H1 (cell line): ENCODE measurements at regions not wholly inside any gene's neighbourhood (a gene's known extent, or its start where the extent isn't known, plus 50 kb on each side); places are given as distances from the start of the nearest gene placed in this dataset.

Experiments used
- CTCF ChIA-PET: fragments of 300-600 bp; sonication (Branson Sonifier 250); formaldehyde crosslinking; loops from one replicate; lab custom pipeline; 2021; ENCODE audit not compliant: partially characterized antibody; lab: Charles Lee
- POLR2A ChIA-PET: fragments of 300-600 bp; sonication (Branson Sonifier 250); formaldehyde crosslinking; loops from one replicate; lab custom pipeline; 2021; ENCODE audit warnings: inconsistent platforms; ENCODE audit not compliant: partially characterized antibody; lab: Charles Lee
- DNase-seq, 2 experiments: peaks; one replicate each; pipeline versions ENCODE4 v3.0.0 to v3.0.0-alpha.2; 2010 to 2022; ENCODE audit warnings: low spot score in 2 of 2, low read depth in 1 of 2, mixed read lengths in 1 of 2
- FAIRE-seq: peaks from 2 replicates; lab custom pipeline; 2011; peaks lifted over from hg19 to GRCh38; lab: Jason Lieb, UNC
- H2AFZ ChIP-seq: 2 replicates; pipeline ENCODE4 v1.8.1; 2012; ENCODE audit warnings: low read length, inconsistent platforms
- H2AK5ac ChIP-seq: 2 replicates; pipeline ENCODE4 v1.6.1; 2013; ENCODE audit warnings: low read depth, low read length
- H2BK120ac ChIP-seq: replicated peaks from 2 replicates; pipeline ENCODE3; 2013; ENCODE audit warnings: low read depth, low read length, inconsistent platforms
- H2BK12ac ChIP-seq: 2 replicates; pipeline ENCODE4 v1.6.1; 2013; ENCODE audit warnings: low read depth, low read length
- H2BK15ac ChIP-seq: 2 replicates; pipeline ENCODE4 v1.6.1; 2013; ENCODE audit warnings: low read length
- H2BK20ac ChIP-seq: 2 replicates; pipeline ENCODE4 v1.6.1; 2013; ENCODE audit warnings: low read length
- H2BK5ac ChIP-seq: 2 replicates; pipeline ENCODE4 v1.6.1; 2013; ENCODE audit warnings: low read depth, low read length
- H3K14ac ChIP-seq: 2 replicates; pipeline ENCODE4 v1.6.1; 2013; ENCODE audit warnings: inconsistent platforms; ENCODE audit not compliant: insufficient read length
- H3K18ac ChIP-seq: 2 replicates; pipeline ENCODE4 v1.6.1; 2013; ENCODE audit warnings: low read length; ENCODE audit errors: extremely low read depth
- H3K23ac ChIP-seq: 2 replicates; pipeline ENCODE4 v1.6.1; 2013; ENCODE audit warnings: inconsistent platforms; ENCODE audit not compliant: insufficient read length
- H3K23me2 ChIP-seq: 2 replicates; pipeline ENCODE4 v1.6.1; 2013; ENCODE audit warnings: low read depth, low read length
- H3K27ac ChIP-seq: 2 replicates; pipeline ENCODE4 v1.6.1; 2011; ENCODE audit warnings: low read depth, low read length, inconsistent platforms
- H3K27me3 ChIP-seq, 4 experiments: replicated peaks in 1 of 4; 1 replicate in 1 of 4; 2 replicates in 3 of 4; pipeline versions ENCODE4 v1.6.1 to v1.8.1; 2011 to 2013; ENCODE audit warnings: low read length in 3 of 4, mild to moderate bottlenecking in 3 of 4, inconsistent platforms in 2 of 4, mixed read lengths in 2 of 4, moderate library complexity in 1 of 4; ENCODE audit not compliant: control insufficient read depth in 3 of 4, insufficient read depth in 3 of 4; ENCODE audit errors: extremely low read depth in 1 of 4
- H3K36me3 ChIP-seq, 4 experiments: 2 replicates each; pipeline versions ENCODE4 v1.6.1 to v1.8.1; 2011 to 2013; ENCODE audit warnings: mild to moderate bottlenecking in 4 of 4, low read length in 3 of 4, moderate library complexity in 2 of 4, control low read depth in 1 of 4, inconsistent platforms in 1 of 4; ENCODE audit not compliant: insufficient read depth in 4 of 4, control insufficient read depth in 2 of 4
- H3K4ac ChIP-seq: replicated peaks from 2 replicates; pipeline ENCODE3; 2013; ENCODE audit warnings: low read length, low read depth, mixed read lengths, inconsistent platforms; ENCODE audit not compliant: insufficient read length
- H3K4me1 ChIP-seq, 4 experiments: replicated peaks in 1 of 4; 1 replicate in 1 of 4; 2 replicates in 3 of 4; pipeline versions ENCODE4 v1.6.1 to v1.8.1; 2011 to 2013; ENCODE audit warnings: low read length in 3 of 4, inconsistent platforms in 2 of 4, mixed read lengths in 1 of 4; ENCODE audit not compliant: insufficient read depth in 4 of 4, control insufficient read depth in 3 of 4
- H3K4me2 ChIP-seq, 2 experiments: 2 replicates each; pipeline versions ENCODE4 v1.6.1 to v1.8.1; 2011 to 2013; ENCODE audit warnings: low read depth in 2 of 2, low read length in 2 of 2, control low read depth in 1 of 2, inconsistent platforms in 1 of 2, mild to moderate bottlenecking in 1 of 2; ENCODE audit not compliant: insufficient read depth in 1 of 2
- H3K4me3 ChIP-seq, 4 experiments: fragments of 200-600, 300-600 bp in 1 of 4; sonication (generic), shearing (Covaris generic), sonication (Bioruptor Twin) in 1 of 4; 2 replicates each; pipeline versions ENCODE4 v1.5.1 to v1.8.1; 2011 to 2016; ENCODE audit warnings: low read length in 4 of 4, low read depth in 3 of 4, control low read depth in 2 of 4, inconsistent platforms in 2 of 4, mild to moderate bottlenecking in 2 of 4, mixed read lengths in 1 of 4, moderate library complexity in 1 of 4; ENCODE audit not compliant: insufficient read depth in 2 of 4; ENCODE audit errors: extremely low read depth in 1 of 4
- H3K56ac ChIP-seq: replicated peaks from 2 replicates; pipeline ENCODE3; 2013; ENCODE audit warnings: low read depth, mild to moderate bottlenecking, mixed read lengths, low read length, inconsistent platforms; ENCODE audit not compliant: insufficient read length
- H3K79me1 ChIP-seq: 2 replicates; pipeline ENCODE4 v1.6.1; 2013; ENCODE audit warnings: low read depth, low read length, control low read depth
- H3K79me2 ChIP-seq, 2 experiments: 2 replicates each; pipeline versions ENCODE4 v1.6.1 to v1.8.1; 2012 to 2013; ENCODE audit warnings: low read length in 2 of 2, mild to moderate bottlenecking in 2 of 2, inconsistent platforms in 1 of 2; ENCODE audit not compliant: insufficient read depth in 2 of 2, control insufficient read depth in 1 of 2
- H3K9ac ChIP-seq, 4 experiments: replicated peaks in 1 of 4; 1 replicate in 1 of 4; 2 replicates in 3 of 4; pipeline versions ENCODE4 v1.6.1 to v1.8.1; 2011 to 2013; ENCODE audit warnings: low read depth in 3 of 4, low read length in 3 of 4, control low read depth in 2 of 4, mild to moderate bottlenecking in 2 of 4, moderate library complexity in 2 of 4, inconsistent platforms in 1 of 4; ENCODE audit errors: extremely low read depth in 1 of 4
- H3K9me3 ChIP-seq, 2 experiments: 2 replicates each; pipeline versions ENCODE4 v1.6.1 to v1.8.1; 2012 to 2013; ENCODE audit warnings: mild to moderate bottlenecking in 2 of 2, moderate library complexity in 2 of 2, control low read depth in 1 of 2, inconsistent platforms in 1 of 2, low read depth in 1 of 2, low read length in 1 of 2, mixed read lengths in 1 of 2; ENCODE audit not compliant: insufficient read depth in 2 of 2
- H4K20me1 ChIP-seq, 2 experiments: replicated peaks in 1 of 2; 2 replicates each; pipeline versions ENCODE3 to v1.8.1; 2011 to 2013; ENCODE audit warnings: inconsistent platforms in 2 of 2, low read length in 2 of 2, mild to moderate bottlenecking in 1 of 2; ENCODE audit not compliant: insufficient read depth in 2 of 2, control insufficient read depth in 1 of 2
- H4K5ac ChIP-seq: 2 replicates; pipeline ENCODE4 v1.6.1; 2013; ENCODE audit warnings: low read length, low read depth, mixed read lengths, inconsistent platforms; ENCODE audit not compliant: insufficient read length
- H4K8ac ChIP-seq: 2 replicates; pipeline ENCODE4 v1.8.0; 2013; ENCODE audit warnings: mild to moderate bottlenecking, moderate library complexity, low read length, inconsistent platforms; ENCODE audit not compliant: insufficient read depth; ENCODE audit errors: extremely low read depth
- H4K91ac ChIP-seq: replicated peaks from 2 replicates; pipeline ENCODE3; 2013; ENCODE audit warnings: low read length, mixed read lengths, inconsistent platforms; ENCODE audit not compliant: insufficient read length
- ATF3 ChIP-seq: IDR thresholded peaks from 2 replicates; pipeline ENCODE4 v1.6.1; 2011; ENCODE audit warnings: low read depth, mild to moderate bottlenecking, low read length; ENCODE audit not compliant: insufficient read depth
- CREB1 ChIP-seq: IDR thresholded peaks from 2 replicates; pipeline ENCODE4 v1.6.1; 2012; ENCODE audit warnings: inconsistent platforms
- FOSL1 ChIP-seq: IDR thresholded peaks from 2 replicates; pipeline ENCODE4 v1.6.1; 2011; ENCODE audit warnings: mild to moderate bottlenecking, low read depth, low read length, moderate library complexity; ENCODE audit not compliant: insufficient read depth
- GABPA ChIP-seq: IDR thresholded peaks from 2 replicates; pipeline ENCODE4 v1.6.1; 2011; ENCODE audit warnings: mild to moderate bottlenecking, low read length, moderate library complexity, borderline replicate concordance; ENCODE audit not compliant: insufficient read depth
- JUN ChIP-seq: IDR thresholded peaks from 2 replicates; pipeline ENCODE4 v1.6.1; 2011; ENCODE audit warnings: low read depth, mild to moderate bottlenecking, improper control_type of control experiment, low read length
- MAX ChIP-seq: IDR thresholded peaks from 2 replicates; pipeline ENCODE4 v1.6.1; 2012; ENCODE audit warnings: inconsistent platforms
- POLR2A ChIP-seq, 2 experiments: IDR thresholded peaks; 1 replicate in 1 of 2; 2 replicates in 1 of 2; pipeline ENCODE4 v1.6.1; 2011; ENCODE audit warnings: low read depth in 2 of 2, low read length in 2 of 2, mild to moderate bottlenecking in 2 of 2; ENCODE audit errors: control extremely low read depth in 1 of 2
- POLR2AphosphoS5 ChIP-seq: IDR thresholded peaks from 2 replicates; pipeline ENCODE4 v1.6.1; 2011; ENCODE audit warnings: low read depth, low read length
- SAP30 ChIP-seq: fragments of 300-600 bp; sonication (generic); IDR thresholded peaks from 2 replicates; pipeline ENCODE4 v1.7.1; 2012; ENCODE audit warnings: low read length, moderate library complexity, mild to moderate bottlenecking, inconsistent platforms; ENCODE audit not compliant: insufficient read depth, insufficient replicate concordance
- SIX5 ChIP-seq: IDR thresholded peaks from 2 replicates; pipeline ENCODE4 v1.6.1; 2011; ENCODE audit warnings: mild to moderate bottlenecking, low read depth, low read length
- SP1 ChIP-seq: IDR thresholded peaks from 2 replicates; pipeline ENCODE4 v1.6.1; 2011; ENCODE audit warnings: low read depth, low read length
- SP2 ChIP-seq: IDR thresholded peaks from 2 replicates; pipeline ENCODE4 v1.6.1; 2012; ENCODE audit warnings: mild to moderate bottlenecking, low read length, inconsistent platforms
- YY1 ChIP-seq: IDR thresholded peaks from 2 replicates; pipeline ENCODE4 v1.6.1; 2011; ENCODE audit warnings: low read depth, mild to moderate bottlenecking, low read length
- WGBS, 2 experiments: shearing (Covaris generic) in 1 of 2; methylation state at CpG; one replicate each; pipeline versions ENCODE4 v1.1.6 to v1.1.7; 2013 to 2015; ENCODE audit warnings: low lambda C conversion rate in 2 of 2, mixed read lengths in 2 of 2, inconsistent platforms in 1 of 2, low coverage in 1 of 2, missing lambda C conversion rate in 1 of 2; ENCODE audit not compliant: insufficient replicate concordance in 2 of 2, insufficient coverage in 1 of 2, insufficient read length in 1 of 2; ENCODE audit errors: extremely low coverage in 1 of 2, missing lambda C conversion rate in 1 of 2; 5-methylcytosine and 5-hydroxymethylcytosine counted together

GRCh38 chr10:125213541-125214282 lies 53.3 kb upstream of the CTBP2 start:
- Histone ChIP-seq H4K91ac (no peak overlapping the region), H3K79me2 (no peaks in the 10 kb centered on the region), H3K36me3 (no peaks in the 10 kb centered on the region), H3K14ac (no peak overlapping the region), H2AK5ac (no peak overlapping the region), H4K20me1 (no peaks in the 10 kb centered on the region), H4K5ac (no peak overlapping the region), H3K23ac (no peak overlapping the region), H2AFZ (no peak overlapping the region), H2BK5ac (no peak overlapping the region), H3K18ac (no peak overlapping the region), H3K4me1 (peaks cover 0 to under 1% (median 0%) of the 10 kb centered on the region in 4 experiments; a peak in 1 of 7 replicates), H3K27ac (no peak overlapping the region), H3K56ac (no peak overlapping the region), H3K4me3 (no peak overlapping the region), H3K4me2 (no peak overlapping the region), H3K27me3 (no peaks in the 10 kb centered on the region; a peak in 2 of 7 replicates), H3K4ac (no peak overlapping the region), H2BK12ac (no peak overlapping the region), H3K79me1 (no peaks in the 10 kb centered on the region), H3K9me3 (no peaks in the 10 kb centered on the region), H3K23me2 (no peaks in the 10 kb centered on the region), H2BK15ac (no peak overlapping the region), H4K8ac (no peak overlapping the region), H2BK120ac (no peak overlapping the region), H3K9ac (no peak overlapping the region), H2BK20ac (no peak overlapping the region)
- 93% methylated on average over 10 of the region's 10 CpGs; no CpG with 5 or more reads in 1 of the 2 experiments for whole genome bisulfite sequencing, 2 experiments
- ChIA-PET POLR2A (interaction anchor here (1.1 kb wide), 1 partner anchor 61 kb away, joined by 3 read pairs; no protein-coding TSS in a partner anchor), CTCF (interaction anchor here (0.7 to 1.5 kb wide), 6 partner anchors 8 to 155 kb away, joined by 3 to 4 read pairs (median 3); no protein-coding TSS in a partner anchor)
- TF ChIP-seq SIX5 (no peak), ATF3 (no peak), GABPA (no peak), SAP30 (no peak), SP2 (no peak), POLR2AphosphoS5 (no peak), MAX (no peak), POLR2A (IDR thresholded peaks at IDR 0.05; ENCODE audit: control extremely low read depth in 1 of 2, low read depth in 2 of 2, low read length in 2 of 2) (no peak), YY1 (no peak), CREB1 (no peak), SP1 (no peak), JUN (no peak), FOSL1 (no peak)
- DNase-seq (no peak), FAIRE-seq (no peak)
